HG03039 (cell line): ENCODE measurements at regions not wholly inside any gene's neighbourhood (a gene's known extent, or its start where the extent isn't known, plus 50 kb on each side); places are given as distances from the start of the nearest gene placed in this dataset.
"Not testable (repeated sequence)": the region's sequence is repeated elsewhere in the genome, so short reads cannot be mapped to it uniquely, and the experiment has no call there.

Experiments used
- ATAC-seq: cut with Tn5 transposase; IDR thresholded peaks from one replicate; pipeline ENCODE4 v1.9.1; 2021; ENCODE audit warnings: mild to moderate bottlenecking, moderate library complexity; ENCODE audit not compliant: unreplicated experiment

- no peak for ATAC-seq
Measured at GRCh38 chr13:30520571-30520970, 54.8 kb upstream of the HMGB1 start.

GRCh38 chr13:30523211-30523610 lies 57.5 kb upstream of the HMGB1 start:
- ATAC-seq, result no peak

GRCh38 chr13:30523817-30524216 lies 58.1 kb upstream of the HMGB1 start:
- ATAC-seq, result not testable (repeated sequence)

- not testable (repeated sequence) for ATAC-seq
Measured at GRCh38 chr13:30525212-30525611, 59.5 kb upstream of the HMGB1 start.

- ATAC-seq, result no peak
Measured at GRCh38 chr13:30526612-30527495, 61.1 kb upstream of the HMGB1 start.

- ATAC-seq, result peak; percentile 65
Measured at GRCh38 chr13:30529085-30529834, 63.5 kb upstream of the HMGB1 start.

- no peak for ATAC-seq
Measured at GRCh38 chr13:30535046-30535445, 69.3 kb upstream of the HMGB1 start.

- no peak for ATAC-seq
Measured at GRCh38 chr13:30545320-30545719, 72.4 kb upstream of the USPL1 start.

- ATAC-seq, result not testable (repeated sequence)
Measured at GRCh38 chr13:30548046-30548445, 69.7 kb upstream of the USPL1 start.

- ATAC-seq, result no peak
Measured at GRCh38 chr13:30551189-30551588, 66.5 kb upstream of the USPL1 start.

GRCh38 chr13:30552567-30552966 lies 65.2 kb upstream of the USPL1 start:
- no peak for ATAC-seq

- ATAC-seq, result no peak
Measured at GRCh38 chr13:30559274-30559673, 58.4 kb upstream of the USPL1 start.

- ATAC-seq, result no peak
Measured at GRCh38 chr13:30560212-30560611, 57.5 kb upstream of the USPL1 start.

GRCh38 chr13:30561511-30561910 lies 56.2 kb upstream of the USPL1 start:
- ATAC-seq, result no peak

GRCh38 chr13:30564489-30564888 lies 53.2 kb upstream of the USPL1 start:
- no peak for ATAC-seq

GRCh38 chr13:30565658-30566057 lies 52.1 kb upstream of the USPL1 start:
- no peak for ATAC-seq

GRCh38 chr13:30567072-30567471 lies 50.6 kb upstream of the USPL1 start:
- no peak for ATAC-seq
